ENCODE measurements at regions not wholly inside any gene's neighbourhood (a gene's known extent, or its start where the extent isn't known, plus 50 kb on each side); places are given as distances from the start of the nearest gene placed in this dataset.

GRCh38 chr5:128673411-128673957, 135.4 kb upstream of the FBN2 start:
- intact Hi-C loops (cut with micrococcal nuclease; ENCODE audit: unreplicated experiment) = loop anchor here (10.0 kb wide), 1 partner anchor 1109 kb away; no protein-coding TSS in a partner anchor
- ATAC-seq = no peak

GRCh38 chr5:128673970-128674369, 135.9 kb upstream of the FBN2 start:
- ChIA-PET CTCF (ENCODE audit: low intra/inter-chr PET ratio, low total read pairs) (interaction anchor here (1.8 kb wide), 1 partner anchor 461 kb away, joined by 12 read pairs; no protein-coding TSS in a partner anchor), POLR2A (no interaction called here)
- Histone ChIP-seq H3K36me3 (replicated peaks in 1 of 2; ENCODE audit: control insufficient read depth in 1 of 2, insufficient read depth in 2 of 2, low read length in 2 of 2) (no peaks in the 10 kb centered on the region), H3K4me3 (replicated peaks in 1 of 3; ENCODE audit: insufficient read depth in 1 of 3, low read depth in 2 of 3, low read length in 3 of 3) (no peak overlapping the region), H4K20me1 (ENCODE audit: insufficient read depth, low read length) (no peaks in the 10 kb centered on the region), H3K9ac (ENCODE audit: insufficient read depth, low read depth, low read length) (no peak overlapping the region), H2AFZ (ENCODE audit: low read length) (no peak overlapping the region), H3K79me2 (ENCODE audit: insufficient read depth, low read length) (no peaks in the 10 kb centered on the region), H3K4me1 (ENCODE audit: insufficient read depth, low read length) (no peaks in the 10 kb centered on the region), H3K27me3 (ENCODE audit: control insufficient read depth in 1 of 2, insufficient read depth in 2 of 2, low read length in 2 of 2) (no peaks in the 10 kb centered on the region), H3K27ac (ENCODE audit: extremely low read length, insufficient read depth, low read length) (no peak overlapping the region), H3K9me3 (ENCODE audit: low read length) (0 out of 2 replicates have a peak, but pooled peaks cover 3% of the 10 kb centered on the region), H3K4me2 (ENCODE audit: low read depth, low read length) (no peak overlapping the region)
- DNase-seq (ENCODE audit: low spot score) (no peak), ATAC-seq (no peak), FAIRE-seq (no peak)
- no TSS peak for BruUV-seq (replicated peaks)
- 5% methylated on average over 3 of the region's 3 CpGs for WGBS (ENCODE audit: low lambda C conversion rate)
- TF ChIP-seq PHF5A (CRISPR knock-in tag; IDR thresholded peaks at IDR 0.05; ENCODE audit: low read depth, unreplicated experiment) (no peak), ZNF558 (CRISPR knock-in tag; IDR thresholded peaks at IDR 0.05; ENCODE audit: borderline replicate concordance) (no peak), ZNF275 (CRISPR knock-in tag; IDR thresholded peaks at IDR 0.05; ENCODE audit: borderline replicate concordance) (no peak), ZNF124 (CRISPR knock-in tag; IDR thresholded peaks at IDR 0.05) (no peak), ZNF24 (IDR thresholded peaks at IDR 0.05) (no peak), IKZF4 (CRISPR knock-in tag; IDR thresholded peaks at IDR 0.05; ENCODE audit: borderline replicate concordance, low read depth, not compliant biosample characterization) (no peak), ONECUT2 (CRISPR knock-in tag; IDR thresholded peaks at IDR 0.05) (no peak), SUZ12 (IDR thresholded peaks at IDR 0.05; ENCODE audit: low read depth, low read length) (no peak), ADNP (CRISPR knock-in tag; IDR thresholded peaks at IDR 0.05) (no peak)
- intact Hi-C loops (cut with micrococcal nuclease; ENCODE audit: unreplicated experiment) (loop anchor here (10.0 kb wide), 1 partner anchor 1109 kb away; no protein-coding TSS in a partner anchor), in situ Hi-C loops (cut with HindIII; ENCODE audit: extremely low pct_ligation_motif_present, low pct_unique_long_range_greater_than_20kb) (loop anchor here (10.0 kb wide), 1 partner anchor 459 kb away; no protein-coding TSS in a partner anchor)

More at GRCh38 chr5:128673411-128673957, 135.4 kb upstream of the FBN2 start:
- DNase-seq (ENCODE audit: low spot score) (no peak), FAIRE-seq (no peak)
- CTCF ChIA-PET (ENCODE audit: low intra/inter-chr PET ratio, low total read pairs) = no interaction called here
- in situ Hi-C loops (cut with HindIII; ENCODE audit: extremely low pct_ligation_motif_present, low pct_unique_long_range_greater_than_20kb) = loop anchor here (10.0 kb wide), 1 partner anchor 459 kb away; no protein-coding TSS in a partner anchor
- TF ChIP-seq ZNF639 (CRISPR knock-in tag; conservative IDR thresholded peaks at IDR 0.05) = no peak
- no peak for TF ChIP-seq MED8 (CRISPR knock-in tag; IDR thresholded peaks at IDR 0.05; ENCODE audit: insufficient replicate concordance)
- TF ChIP-seq ZNF207 (IDR thresholded peaks at IDR 0.05; ENCODE audit: borderline replicate concordance) = no peak
- Histone ChIP-seq H3K79me2 (ENCODE audit: insufficient read depth, low read length) (no peaks in the 10 kb centered on the region), H3K4me1 (ENCODE audit: insufficient read depth, low read length) (no peaks in the 10 kb centered on the region), H4K20me1 (ENCODE audit: insufficient read depth, low read length) (no peaks in the 10 kb centered on the region), H3K27ac (ENCODE audit: extremely low read length, insufficient read depth, low read length) (no peak overlapping the region), H3K36me3 (replicated peaks in 1 of 2; ENCODE audit: control insufficient read depth in 1 of 2, insufficient read depth in 2 of 2, low read length in 2 of 2) (no peaks in the 10 kb centered on the region), H3K27me3 (ENCODE audit: control insufficient read depth in 1 of 2, insufficient read depth in 2 of 2, low read length in 2 of 2) (no peaks in the 10 kb centered on the region), H2AFZ (ENCODE audit: low read length) (no peak overlapping the region), H3K9ac (ENCODE audit: insufficient read depth, low read depth, low read length) (no peak overlapping the region), H3K4me2 (ENCODE audit: low read depth, low read length) (no peak overlapping the region), H3K9me3 (ENCODE audit: low read length) (0 out of 2 replicates have a peak, but pooled peaks cover 3% of the 10 kb centered on the region), H3K4me3 (replicated peaks in 1 of 3; ENCODE audit: insufficient read depth in 1 of 3, low read depth in 2 of 3, low read length in 3 of 3) (no peak overlapping the region)
- WGBS (ENCODE audit: low lambda C conversion rate) = 5% methylated on average over 1 of the region's 1 CpG
- no TSS peak for BruUV-seq (replicated peaks)
- POLR2A ChIA-PET = no interaction called here

Measured in HepG2 (cell line).